Activated T-helper 1 cell treated with anti-CD3 and anti-CD28 coated beads, Interleukin-12 subunit alpha, Interleukin-12 subunit beta, Interleukin-2, Interleukin-4 antibody, amounts not matched to agents 30 ng/mL and 10 ng/mL and 1 ng/mL, durations not matched to agents 14 hours and 24 hours and 36 hours (primary cell): ENCODE measurements at regions not wholly inside any gene's neighbourhood (a gene's known extent, or its start where the extent isn't known, plus 50 kb on each side); places are given as distances from the start of the nearest gene placed in this dataset.

Source experiments
- DNase-seq: peaks from one replicate; pipeline ENCODE4 v3.0.0; 2021; ENCODE audit warnings: low spot score
- H3K27ac Mint-ChIP-seq: one replicate; pipeline ENCODE4 v1.8.0; 2021; ENCODE audit warnings: mild to moderate bottlenecking, mixed read lengths
- H3K27me3 Mint-ChIP-seq: one replicate; pipeline ENCODE4 v1.8.0; 2022; ENCODE audit warnings: mild to moderate bottlenecking, moderate library complexity, mixed read lengths; ENCODE audit not compliant: insufficient read depth
- H3K36me3 Mint-ChIP-seq: one replicate; pipeline ENCODE4 v1.8.0; 2021; ENCODE audit warnings: low read depth, mixed read lengths
- H3K4me1 Mint-ChIP-seq: one replicate; pipeline ENCODE4 v1.8.0; 2021; ENCODE audit warnings: low read depth, mixed read lengths
- H3K4me3 Mint-ChIP-seq: one replicate; pipeline ENCODE4 v1.8.0; 2021; ENCODE audit warnings: mild to moderate bottlenecking, moderate library complexity, mixed read lengths
- H3K9me3 Mint-ChIP-seq: one replicate; pipeline ENCODE4 v1.8.0; 2021; ENCODE audit warnings: mixed read lengths
- intact Hi-C: fragments of 100-400 bp; cut with micrococcal nuclease; formaldehyde crosslinking; loops from one replicate; pipeline ENCODE4 v1.15.1; 2024

DNA sequence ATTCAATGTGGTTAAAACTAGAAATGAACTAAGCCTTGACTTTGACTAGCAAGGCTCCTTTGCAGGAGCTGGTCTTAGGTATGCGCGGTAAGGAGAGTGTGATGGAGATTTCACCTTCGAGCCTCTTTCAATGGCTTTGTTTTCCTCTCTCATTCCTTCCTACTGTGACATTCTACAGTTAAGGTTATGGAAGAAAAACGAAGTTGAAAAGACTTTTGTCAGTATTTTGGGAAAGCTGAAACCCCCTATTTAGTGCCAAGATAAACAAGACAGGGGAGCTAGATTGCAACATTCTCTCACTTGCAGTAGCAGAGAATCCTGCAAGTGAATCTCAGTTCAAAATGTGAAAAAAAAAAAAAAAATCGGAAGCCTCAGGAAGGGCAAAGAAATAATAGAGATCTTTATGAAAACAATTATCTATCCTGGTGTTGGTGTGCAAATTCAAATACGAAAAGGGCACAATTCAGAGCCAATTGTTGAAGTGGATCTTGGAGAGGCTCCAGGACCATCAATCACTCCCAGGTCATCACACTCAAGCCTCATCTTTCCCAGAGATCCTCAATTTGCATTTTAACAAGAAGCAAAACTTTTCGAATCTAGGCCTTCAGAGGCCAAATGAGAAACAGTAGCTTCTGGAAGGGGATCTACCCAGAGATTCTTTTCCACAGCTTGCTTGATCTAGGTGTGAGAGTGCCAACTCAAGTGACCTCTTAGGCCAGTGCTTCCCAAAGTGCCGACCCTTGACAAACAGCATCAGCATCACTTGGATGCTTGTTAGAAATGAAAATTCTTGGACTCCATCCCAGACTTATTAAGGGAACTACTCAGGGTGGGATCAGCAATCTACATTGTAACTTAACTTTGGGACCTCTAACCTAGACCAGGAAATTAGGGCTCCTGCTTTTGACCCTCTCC is 163.8 kb downstream of the INHBA start:
- H3K27ac Mint-ChIP-seq = no peak overlapping the region
- H3K4me1 Mint-ChIP-seq = no peaks in the 10 kb centered on the region
- H3K27me3 Mint-ChIP-seq = no peaks in the 10 kb centered on the region
- no peaks in the 10 kb centered on the region for H3K36me3 Mint-ChIP-seq
- intact Hi-C loops = no loop called here
- peaks cover 3% of the 10 kb centered on the region for H3K9me3 Mint-ChIP-seq
- H3K4me3 Mint-ChIP-seq = no peak overlapping the region
- no peak for DNase-seq

DNA sequence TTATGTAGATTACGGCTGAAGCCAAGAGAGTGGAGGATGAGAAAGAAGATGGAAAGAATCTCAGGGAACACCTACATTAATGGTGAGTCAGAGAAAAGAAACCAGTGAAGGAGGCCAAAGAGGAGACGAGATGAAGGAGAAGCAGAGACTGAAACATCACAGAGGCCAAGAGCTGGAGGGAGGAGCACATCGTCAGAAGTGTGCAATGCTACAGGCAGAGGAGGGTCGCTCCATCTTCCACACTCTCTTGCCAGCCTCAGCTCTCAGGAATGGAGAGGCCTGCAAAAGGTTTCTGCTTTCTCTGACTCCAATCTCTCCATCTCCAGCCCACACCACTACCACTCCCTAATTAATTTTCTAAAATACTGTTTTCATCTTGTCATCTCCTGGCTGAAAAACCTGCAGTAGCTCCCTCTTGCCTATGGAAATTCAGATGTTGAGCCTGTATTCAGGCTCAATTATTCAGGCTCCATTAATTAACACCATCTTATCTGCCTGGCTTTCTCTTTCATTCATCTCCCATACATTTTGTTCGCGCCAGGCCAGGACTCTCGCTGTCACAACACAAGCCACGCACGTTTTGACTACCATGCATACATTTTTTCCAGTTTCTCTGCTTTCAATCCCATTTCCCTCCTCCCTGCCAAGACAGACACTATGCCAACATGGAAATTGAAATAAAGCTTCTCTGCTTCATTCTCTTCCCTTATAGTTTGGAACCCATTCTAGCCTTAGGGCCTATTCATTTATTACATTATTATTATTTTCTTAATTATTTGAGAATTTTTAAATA is 165.8 kb downstream of the INHBA start:
- peaks cover 3% of the 10 kb centered on the region for H3K9me3 Mint-ChIP-seq
- H3K4me1 Mint-ChIP-seq = no peaks in the 10 kb centered on the region
- no peak for DNase-seq
- H3K27me3 Mint-ChIP-seq = no peaks in the 10 kb centered on the region
- H3K27ac Mint-ChIP-seq = no peak overlapping the region
- intact Hi-C loops = no loop called here
- H3K36me3 Mint-ChIP-seq = no peaks in the 10 kb centered on the region
- no peak overlapping the region for H3K4me3 Mint-ChIP-seq

DNA sequence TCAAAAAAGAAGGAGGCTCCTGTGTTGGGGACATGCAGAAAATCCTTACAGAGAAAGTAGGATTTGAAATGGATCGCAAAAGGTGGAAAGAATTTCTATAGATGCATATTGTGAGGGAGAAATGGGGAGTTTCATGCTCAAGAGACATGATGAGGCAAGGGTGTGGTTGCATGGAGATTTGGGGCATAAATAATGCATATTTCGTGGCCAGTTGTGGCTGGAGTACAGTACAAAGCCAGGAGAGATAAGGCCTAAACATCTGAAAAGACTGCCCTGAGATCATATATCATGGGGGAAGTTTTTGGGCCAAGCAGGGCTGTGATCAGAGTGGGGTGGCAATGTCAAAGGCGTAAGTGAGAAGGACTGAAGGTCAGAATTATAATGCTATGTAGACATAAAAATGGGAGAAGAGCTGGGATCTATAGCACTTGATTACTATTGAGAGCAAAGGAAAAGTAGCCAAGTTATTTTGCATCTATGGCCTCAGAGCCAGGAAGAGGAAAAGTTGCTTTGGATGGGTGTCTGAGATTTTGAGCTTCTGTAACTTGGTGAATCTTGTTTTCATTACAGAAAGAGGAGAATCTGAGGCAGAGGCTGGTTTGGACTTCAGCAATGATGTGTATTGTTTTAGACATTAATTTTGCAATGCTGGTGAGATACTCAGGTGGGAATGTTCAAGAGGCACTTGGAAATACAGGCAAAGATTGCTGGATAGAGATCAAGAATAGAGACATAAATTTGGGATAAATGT is 166.6 kb downstream of the INHBA start:
- Mint-ChIP-seq H3K27me3 (no peaks in the 10 kb centered on the region), H3K4me3 (no peak overlapping the region), H3K4me1 (no peaks in the 10 kb centered on the region), H3K9me3 (peaks cover 3% of the 10 kb centered on the region), H3K36me3 (no peaks in the 10 kb centered on the region), H3K27ac (no peak overlapping the region)
- no peak for DNase-seq
- intact Hi-C loops = no loop called here

DNA sequence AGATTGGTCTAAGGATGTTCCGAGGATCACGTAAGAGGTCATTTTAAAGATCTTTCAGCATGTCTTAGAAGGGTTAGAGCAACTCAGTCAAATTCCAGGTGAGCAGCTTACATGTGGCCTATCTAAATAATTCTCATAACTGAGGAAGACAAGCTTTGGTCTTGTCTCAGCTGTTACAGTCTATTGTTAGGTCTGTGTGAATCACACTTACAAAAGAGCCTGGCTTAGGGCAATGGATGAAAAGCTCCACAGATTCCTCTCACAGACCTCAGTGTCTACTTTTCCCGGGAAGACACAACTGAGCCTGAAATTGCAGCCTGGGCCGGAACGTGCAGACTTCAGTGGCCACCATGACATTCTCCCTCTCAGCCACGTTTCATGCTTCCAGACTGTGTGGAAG is 173.1 kb downstream of the INHBA start:
- peaks cover 11% of the 10 kb centered on the region for H3K9me3 Mint-ChIP-seq
- intact Hi-C loops = no loop called here
- no peak overlapping the region for H3K27ac Mint-ChIP-seq
- no peak overlapping the region for H3K4me3 Mint-ChIP-seq
- no peaks in the 10 kb centered on the region for H3K4me1 Mint-ChIP-seq
- H3K27me3 Mint-ChIP-seq = no peaks in the 10 kb centered on the region
- no peaks in the 10 kb centered on the region for H3K36me3 Mint-ChIP-seq
- no peak for DNase-seq

DNA sequence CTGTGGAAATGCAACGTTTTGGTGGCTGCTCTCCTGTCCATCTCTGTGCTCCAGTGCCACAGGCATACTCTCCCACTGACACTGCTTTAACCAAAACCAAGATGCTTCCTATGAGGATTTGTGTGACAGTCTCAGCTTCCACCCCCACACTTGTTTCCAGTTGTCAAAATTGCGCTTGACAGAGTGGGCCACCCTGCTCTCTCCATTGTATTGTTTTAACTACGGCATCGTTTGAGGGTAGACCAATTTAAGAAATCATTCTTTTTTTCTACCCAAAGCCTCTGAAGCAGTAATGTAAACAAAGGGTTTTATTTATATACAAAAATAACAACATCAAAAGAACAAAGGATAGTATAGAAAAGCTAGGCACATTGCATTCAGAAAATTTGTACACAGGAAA is 178.0 kb downstream of the INHBA start:
- Mint-ChIP-seq H3K4me3 (no peak overlapping the region), H3K9me3 (peaks cover 18% of the 10 kb centered on the region), H3K36me3 (no peaks in the 10 kb centered on the region), H3K27me3 (no peaks in the 10 kb centered on the region), H3K27ac (no peak overlapping the region), H3K4me1 (no peaks in the 10 kb centered on the region)
- no peak for DNase-seq
- intact Hi-C loops = no loop called here

DNA sequence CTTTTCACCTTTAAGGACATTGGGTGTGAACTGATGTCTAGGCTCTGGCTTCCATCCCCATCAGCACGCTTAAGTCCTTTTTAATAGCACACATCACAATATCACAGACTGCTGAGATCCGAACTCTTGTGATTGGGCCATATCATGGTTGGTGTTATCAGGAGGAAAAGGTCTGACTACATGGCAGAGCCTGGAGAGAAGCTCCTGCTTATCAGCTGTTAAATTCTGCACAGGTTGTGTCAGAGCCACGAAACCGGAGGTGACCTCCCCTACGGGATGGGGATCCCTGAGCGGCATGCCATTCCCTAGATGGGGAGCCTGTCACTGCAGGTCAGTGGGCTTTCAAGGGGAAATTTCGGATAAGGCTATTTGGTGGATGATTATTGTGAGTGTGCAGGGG is 182.4 kb downstream of the INHBA start:
- no peak overlapping the region for H3K27ac Mint-ChIP-seq
- H3K36me3 Mint-ChIP-seq = no peaks in the 10 kb centered on the region
- intact Hi-C loops = no loop called here
- H3K4me1 Mint-ChIP-seq = no peaks in the 10 kb centered on the region
- no peak overlapping the region for H3K4me3 Mint-ChIP-seq
- H3K9me3 Mint-ChIP-seq = peaks cover 13% of the 10 kb centered on the region
- DNase-seq = no peak
- H3K27me3 Mint-ChIP-seq = no peaks in the 10 kb centered on the region

DNA sequence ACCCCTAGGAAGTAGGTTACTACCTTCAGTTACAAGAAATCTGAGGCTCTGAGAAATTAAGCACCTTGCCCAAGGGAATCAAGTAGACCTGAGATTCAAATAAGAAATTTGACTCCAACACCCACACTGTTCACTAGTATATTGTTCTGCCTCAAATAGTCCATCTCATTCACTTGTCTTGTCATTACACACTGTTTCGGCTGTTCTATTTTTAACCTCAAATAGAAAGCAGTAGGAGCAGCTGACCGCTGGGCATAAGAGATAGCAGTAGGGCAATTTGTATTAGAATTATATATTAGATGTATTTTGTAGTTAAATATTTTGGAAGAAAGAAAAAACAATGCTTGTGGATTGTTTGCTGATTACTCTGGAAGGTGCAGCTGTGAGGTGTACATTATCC is 185.1 kb downstream of the INHBA start:
- no peaks in the 10 kb centered on the region for H3K27me3 Mint-ChIP-seq
- H3K36me3 Mint-ChIP-seq = no peaks in the 10 kb centered on the region
- no peak overlapping the region for H3K4me3 Mint-ChIP-seq

DNA sequence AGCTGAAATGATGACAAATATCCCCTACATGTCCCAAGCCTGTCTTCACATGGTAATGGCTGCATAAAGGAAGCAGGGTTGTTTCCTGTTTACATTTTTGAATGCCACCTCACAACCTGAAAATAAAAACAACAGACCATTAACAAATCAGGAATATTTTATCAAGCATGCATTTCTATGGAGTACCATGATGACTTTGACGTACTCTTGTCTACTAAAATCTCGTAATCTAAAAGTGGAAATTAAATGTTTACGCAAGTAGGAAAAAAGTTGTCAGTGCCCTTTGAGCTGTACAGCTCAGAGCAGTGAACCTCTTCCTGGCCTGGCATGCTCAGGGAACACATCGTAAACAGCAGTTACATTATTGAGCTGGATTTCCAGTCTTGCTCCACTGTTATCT is 194.1 kb downstream of the INHBA start:
- H3K9me3 Mint-ChIP-seq = peaks cover 4% of the 10 kb centered on the region
- H3K27ac Mint-ChIP-seq = no peak overlapping the region
- H3K4me3 Mint-ChIP-seq = no peak overlapping the region
- DNase-seq = no peak
- H3K36me3 Mint-ChIP-seq = no peaks in the 10 kb centered on the region
- intact Hi-C loops = no loop called here
- H3K27me3 Mint-ChIP-seq = no peaks in the 10 kb centered on the region
- no peaks in the 10 kb centered on the region for H3K4me1 Mint-ChIP-seq

More for the DNA sequence above, 185.1 kb downstream of the INHBA start:
- no peaks in the 10 kb centered on the region for H3K4me1 Mint-ChIP-seq
- no peak overlapping the region for H3K27ac Mint-ChIP-seq
- intact Hi-C loops = no loop called here
- H3K9me3 Mint-ChIP-seq = peaks cover 7% of the 10 kb centered on the region
- DNase-seq = no peak

DNA sequence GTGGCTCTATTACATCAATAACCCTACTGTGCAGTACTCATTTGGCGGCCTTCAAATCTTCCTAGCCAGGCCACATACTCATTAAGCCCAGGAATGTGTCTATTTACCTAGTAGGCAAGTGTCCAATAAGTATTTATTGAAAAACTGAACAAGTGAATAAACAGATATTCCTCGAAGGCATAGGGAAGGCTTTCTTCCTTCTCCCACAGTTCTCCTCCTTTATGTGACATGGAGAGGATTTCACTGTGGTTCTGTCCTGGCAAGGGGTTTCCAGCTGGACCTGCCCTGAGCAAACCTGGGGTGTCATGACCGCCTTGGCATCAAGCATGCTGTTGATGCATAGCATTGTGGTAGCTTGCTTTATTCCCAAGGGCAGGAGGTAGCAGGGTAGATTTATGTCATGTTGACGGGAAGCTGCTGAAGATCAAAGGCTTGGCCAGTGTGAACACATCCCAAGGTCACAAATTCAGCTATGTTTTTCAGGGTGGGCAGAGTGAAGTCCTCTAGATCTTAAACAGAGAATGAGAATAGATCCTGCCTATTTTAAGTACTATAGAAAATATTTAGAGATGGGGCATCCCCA is 195.1 kb downstream of the INHBA start:
- no peaks in the 10 kb centered on the region for H3K27me3 Mint-ChIP-seq
- H3K9me3 Mint-ChIP-seq = peaks cover 4% of the 10 kb centered on the region
- intact Hi-C loops = no loop called here
- H3K4me1 Mint-ChIP-seq = no peaks in the 10 kb centered on the region
- no peak overlapping the region for H3K27ac Mint-ChIP-seq
- H3K36me3 Mint-ChIP-seq = no peaks in the 10 kb centered on the region
- H3K4me3 Mint-ChIP-seq = no peak overlapping the region
- DNase-seq = no peak

DNA sequence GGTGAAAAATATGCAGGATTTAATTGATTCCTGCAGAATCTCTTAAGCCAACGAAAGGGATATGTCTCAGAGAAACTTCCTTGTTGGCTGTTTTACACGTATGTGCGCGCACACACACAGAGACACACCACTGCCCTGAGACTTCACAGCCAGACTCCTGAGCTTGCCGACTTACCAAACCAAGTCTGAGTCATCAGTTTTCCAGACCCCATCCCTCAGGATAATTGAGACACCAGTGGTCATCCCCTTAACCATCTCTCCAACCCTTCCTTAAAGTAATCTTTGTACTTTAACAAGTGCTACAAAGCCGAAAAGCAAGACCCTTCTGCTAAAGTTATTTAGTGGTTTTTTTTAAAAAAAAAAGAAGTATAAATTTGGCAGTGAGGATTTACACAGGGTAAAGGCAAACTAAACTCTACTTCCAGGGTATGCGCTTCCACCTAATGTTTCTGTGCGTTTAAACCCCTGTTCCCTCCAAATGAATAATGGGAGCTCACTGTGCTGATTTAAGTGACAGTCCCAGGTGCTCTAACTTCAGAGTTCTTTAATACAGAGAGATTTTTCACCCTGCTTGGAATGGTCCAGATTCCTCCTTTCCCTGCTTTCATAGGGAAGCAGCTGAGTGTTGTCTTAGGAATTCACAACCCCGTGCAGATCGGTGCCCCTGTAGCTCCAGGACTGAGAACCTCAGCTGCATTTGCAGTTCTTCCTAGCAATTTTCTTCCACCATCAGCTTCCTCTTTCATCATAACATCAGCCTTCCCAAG is 198.5 kb downstream of the INHBA start:
- H3K27me3 Mint-ChIP-seq = no peaks in the 10 kb centered on the region
- H3K9me3 Mint-ChIP-seq = peaks cover 4% of the 10 kb centered on the region
- H3K4me3 Mint-ChIP-seq = no peak overlapping the region
- H3K4me1 Mint-ChIP-seq = no peaks in the 10 kb centered on the region
- no peaks in the 10 kb centered on the region for H3K36me3 Mint-ChIP-seq
- DNase-seq = no peak
- intact Hi-C loops = no loop called here
- H3K27ac Mint-ChIP-seq = no peak overlapping the region

DNA sequence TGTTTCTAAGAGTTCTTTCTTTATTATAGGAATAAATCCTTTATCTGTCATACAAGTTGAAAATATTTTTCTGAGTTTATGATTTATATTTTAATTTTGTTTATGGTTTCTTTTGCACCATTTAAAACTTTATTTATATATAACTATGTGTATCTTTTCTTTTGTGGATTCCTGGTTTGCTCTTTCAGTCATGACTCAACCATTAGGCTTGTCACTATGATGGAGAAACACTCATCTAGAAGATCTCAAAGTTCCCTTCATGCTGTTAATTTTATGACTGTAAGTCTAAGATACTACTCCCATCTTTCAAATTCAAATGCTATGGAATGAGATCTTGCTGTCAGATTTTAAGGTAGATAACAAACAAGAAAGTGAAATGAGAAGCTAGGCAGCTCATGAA is 199.5 kb downstream of the INHBA start:
- Mint-ChIP-seq H3K36me3 (no peaks in the 10 kb centered on the region), H3K27ac (no peak overlapping the region), H3K4me3 (no peak overlapping the region), H3K27me3 (no peaks in the 10 kb centered on the region), H3K4me1 (no peaks in the 10 kb centered on the region), H3K9me3 (peaks cover 4% of the 10 kb centered on the region)
- DNase-seq = no peak
- intact Hi-C loops = no loop called here

DNA sequence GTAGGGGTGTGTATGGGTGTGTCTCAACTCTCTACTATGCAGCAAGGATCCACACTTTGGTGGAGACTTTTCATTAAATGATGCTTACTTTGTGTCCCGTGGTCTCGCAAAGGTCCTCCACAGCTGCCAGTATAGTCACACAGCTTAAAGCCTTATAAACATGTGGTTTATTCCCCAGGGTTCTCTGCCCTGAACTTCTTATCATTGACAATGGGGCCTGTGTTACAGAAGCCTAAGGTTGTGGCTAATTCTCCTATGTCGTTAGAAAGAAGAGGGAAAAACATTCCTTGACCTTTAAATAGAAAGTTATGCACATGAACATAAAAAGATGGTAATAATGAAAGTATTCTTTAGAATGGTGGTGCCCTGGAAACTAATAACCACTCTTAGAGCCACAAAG is 201.4 kb downstream of the INHBA start:
- no peak overlapping the region for H3K4me3 Mint-ChIP-seq
- no peak overlapping the region for H3K27ac Mint-ChIP-seq
- intact Hi-C loops = no loop called here
- no peaks in the 10 kb centered on the region for H3K4me1 Mint-ChIP-seq
- DNase-seq = no peak
- no peaks in the 10 kb centered on the region for H3K36me3 Mint-ChIP-seq
- no peaks in the 10 kb centered on the region for H3K27me3 Mint-ChIP-seq
- no peaks in the 10 kb centered on the region for H3K9me3 Mint-ChIP-seq
